H1 (cell line): ENCODE measurements at regions not wholly inside any gene's neighbourhood (a gene's known extent, or its start where the extent isn't known, plus 50 kb on each side); places are given as distances from the start of the nearest gene placed in this dataset.

Experiments
- CHD7 ChIP-seq: fragments of 300-600 bp; sonication (generic); IDR thresholded peaks from 2 replicates; pipeline ENCODE4 v1.7.1; 2012; ENCODE audit warnings: low read length, moderate library complexity, mild to moderate bottlenecking, inconsistent platforms; ENCODE audit not compliant: insufficient replicate concordance
- EP300 ChIP-seq, 2 experiments: IDR thresholded peaks; 1 replicate in 1 of 2; 2 replicates in 1 of 2; pipeline ENCODE4 v1.6.1; 2011 to 2012; ENCODE audit warnings: low read depth in 2 of 2, low read length in 2 of 2, mild to moderate bottlenecking in 2 of 2, borderline replicate concordance in 1 of 2, inconsistent platforms in 1 of 2, moderate library complexity in 1 of 2
- FOSL1 ChIP-seq: IDR thresholded peaks from 2 replicates; pipeline ENCODE4 v1.6.1; 2011; ENCODE audit warnings: mild to moderate bottlenecking, low read depth, low read length, moderate library complexity; ENCODE audit not compliant: insufficient read depth
- GTF2F1 ChIP-seq: IDR thresholded peaks from 2 replicates; pipeline ENCODE4 v1.6.1; 2012; ENCODE audit warnings: low read depth, low read length, improper control_type of control experiment, borderline replicate concordance
- HDAC2 ChIP-seq, 2 experiments: fragments of 300-600 bp in 1 of 2; sonication (generic) in 1 of 2; IDR thresholded peaks; 2 replicates each; pipeline ENCODE4 v1.6.1; 2011 to 2012; ENCODE audit warnings: low read depth in 2 of 2, low read length in 2 of 2, mild to moderate bottlenecking in 2 of 2, moderate library complexity in 2 of 2, borderline replicate concordance in 1 of 2, inconsistent platforms in 1 of 2
- SRF ChIP-seq: IDR thresholded peaks from 2 replicates; pipeline ENCODE4 v1.6.1; 2011; ENCODE audit warnings: mild to moderate bottlenecking, low read depth, low read length, moderate library complexity
- USF2 ChIP-seq: IDR thresholded peaks from 2 replicates; pipeline ENCODE4 v1.6.1; 2011; ENCODE audit warnings: low read length, improper control_type of control experiment

- TF ChIP-seq CHD7 = no peak
- no peak for TF ChIP-seq SRF
- no peak for TF ChIP-seq USF2
- no peak for TF ChIP-seq EP300 (IDR thresholded peaks at IDR 0.05; ENCODE audit: borderline replicate concordance in 1 of 2, low read depth in 2 of 2, low read length in 2 of 2)
- TF ChIP-seq HDAC2 (IDR thresholded peaks at IDR 0.05; ENCODE audit: borderline replicate concordance in 1 of 2, low read depth in 2 of 2, low read length in 2 of 2) = no peak
- no peak for TF ChIP-seq FOSL1
- TF ChIP-seq GTF2F1 = no peak
These were observed 295.6 kb upstream of the DLGAP1 start (continued) for GRCh38 chr18:4750393-4751346.
